HG03565 (cell line): ENCODE measurements at regions not wholly inside any gene's neighbourhood (a gene's known extent, or its start where the extent isn't known, plus 50 kb on each side); places are given as distances from the start of the nearest gene placed in this dataset.
"Not testable (repeated sequence)": the region's sequence is repeated elsewhere in the genome, so short reads cannot be mapped to it uniquely, and the experiment has no call there.

Experiments used
- ATAC-seq: cut with Tn5 transposase; IDR thresholded peaks from one replicate; pipeline ENCODE4 v1.9.1; 2021; ENCODE audit warnings: mild to moderate bottlenecking, moderate library complexity; ENCODE audit not compliant: unreplicated experiment

GRCh38 chr5:111836426-111836825 is 79.4 kb upstream of the NREP start:
- ATAC-seq: no peak

- no peak for ATAC-seq
Observed at GRCh38 chr5:111834926-111835599, 78.1 kb upstream of the NREP start.

- no peak for ATAC-seq
Observed at GRCh38 chr5:111830333-111830732, 73.3 kb upstream of the NREP start.

GRCh38 chr5:111829701-111830100 is 72.7 kb upstream of the NREP start:
- no peak for ATAC-seq

- ATAC-seq: no peak
Observed at GRCh38 chr5:111826064-111826463, 69.1 kb upstream of the NREP start.

GRCh38 chr5:111820072-111820471 is 63.1 kb upstream of the NREP start:
- ATAC-seq: no peak

- not testable (repeated sequence) for ATAC-seq
Observed at GRCh38 chr5:111819028-111819427, 62.0 kb upstream of the NREP start.

- ATAC-seq: no peak
Observed at GRCh38 chr5:111813537-111813936, 56.5 kb upstream of the NREP start.

GRCh38 chr5:111810112-111810511 is 53.1 kb upstream of the NREP start:
- ATAC-seq: no peak
